Neuronal stem cell (in vitro differentiated cells): ENCODE measurements at regions not wholly inside any gene's neighbourhood (a gene's known extent, or its start where the extent isn't known, plus 50 kb on each side); places are given as distances from the start of the nearest gene placed in this dataset.

Experiments used
- DNase-seq: peaks from one replicate; pipeline ENCODE4 v3.0.0-alpha.2; 2013; ENCODE audit warnings: low spot score
- H2AFZ ChIP-seq: one replicate; pipeline ENCODE4 v1.6.1; 2013; ENCODE audit warnings: mild to moderate bottlenecking, low read length, inconsistent platforms
- H2AK5ac ChIP-seq: 2 replicates; pipeline ENCODE4 v1.6.1; 2013; ENCODE audit warnings: low read depth, mild to moderate bottlenecking, inconsistent platforms, low read length, moderate library complexity, mixed read lengths
- H2BK120ac ChIP-seq: 2 replicates; pipeline ENCODE4 v1.6.1; 2013; ENCODE audit warnings: low read depth, mild to moderate bottlenecking, inconsistent platforms, low read length, moderate library complexity, mixed read lengths
- H2BK12ac ChIP-seq: one replicate; pipeline ENCODE4 v1.6.1; 2013; ENCODE audit warnings: low read length, inconsistent platforms
- H2BK15ac ChIP-seq: 2 replicates; pipeline ENCODE4 v1.6.1; 2013; ENCODE audit warnings: mild to moderate bottlenecking, low read length, inconsistent platforms, mixed read lengths
- H2BK5ac ChIP-seq: one replicate; pipeline ENCODE4 v1.6.1; 2013; ENCODE audit warnings: inconsistent platforms, mild to moderate bottlenecking, low read length, moderate library complexity
- H3K14ac ChIP-seq: one replicate; pipeline ENCODE4 v1.6.1; 2013; ENCODE audit warnings: low read length, inconsistent platforms
- H3K18ac ChIP-seq: 2 replicates; pipeline ENCODE4 v1.6.1; 2013; ENCODE audit warnings: low read length, inconsistent platforms
- H3K23ac ChIP-seq: 2 replicates; pipeline ENCODE4 v1.6.1; 2013; ENCODE audit warnings: low read depth, mild to moderate bottlenecking, mixed read lengths, low read length, inconsistent platforms; ENCODE audit not compliant: poor library complexity
- H3K27ac ChIP-seq: replicated peaks from 3 replicates; pipeline ENCODE4 v1.5.1; 2013; ENCODE audit warnings: low read length, inconsistent platforms
- H3K27me3 ChIP-seq, 3 experiments: 2 replicates each; pipeline ENCODE4 v1.6.1; 2013; ENCODE audit warnings: low read length in 3 of 3, mild to moderate bottlenecking in 2 of 3, inconsistent platforms in 1 of 3, low read depth in 1 of 3, mixed read lengths in 1 of 3, moderate library complexity in 1 of 3; ENCODE audit not compliant: control insufficient read depth in 3 of 3, insufficient read depth in 3 of 3
- H3K36me3 ChIP-seq, 2 donors: replicated peaks in 1 of 2; 2 replicates each; pipeline ENCODE4 v1.6.1; 2013; ENCODE audit warnings: low read length in 2 of 2; ENCODE audit not compliant: control insufficient read depth in 2 of 2, insufficient read depth in 2 of 2
- H3K4ac ChIP-seq: 2 replicates; pipeline ENCODE4 v1.6.1; 2013; ENCODE audit warnings: inconsistent platforms, mild to moderate bottlenecking, low read length, moderate library complexity
- H3K4me1 ChIP-seq, 2 donors: 1 replicate in 1 of 2; 2 replicates in 1 of 2; pipeline ENCODE4 v1.6.1; 2013; ENCODE audit warnings: low read length in 2 of 2, low read depth in 1 of 2; ENCODE audit not compliant: control insufficient read depth in 2 of 2, insufficient read depth in 1 of 2
- H3K4me2 ChIP-seq: one replicate; pipeline ENCODE4 v1.6.1; 2013; ENCODE audit warnings: mild to moderate bottlenecking, low read length, inconsistent platforms; ENCODE audit not compliant: insufficient read depth, poor library complexity, severe bottlenecking
- H3K4me3 ChIP-seq, 2 donors: 2 replicates each; pipeline ENCODE4 v1.5.1; 2013; ENCODE audit warnings: low read length in 2 of 2, mild to moderate bottlenecking in 2 of 2, inconsistent platforms in 1 of 2, moderate library complexity in 1 of 2
- H3K79me1 ChIP-seq: one replicate; pipeline ENCODE4 v1.6.1; 2013; ENCODE audit warnings: low read depth, mild to moderate bottlenecking, inconsistent platforms, low read length, moderate library complexity
- H3K9ac ChIP-seq: one replicate; pipeline ENCODE4 v1.6.1; 2013; ENCODE audit warnings: mild to moderate bottlenecking, low read depth, low read length, inconsistent platforms; ENCODE audit not compliant: poor library complexity
- H3K9me3 ChIP-seq, 2 donors: replicated peaks in 1 of 2; 2 replicates each; pipeline versions ENCODE3 to v1.6.1; 2013; ENCODE audit warnings: low read length in 2 of 2, mild to moderate bottlenecking in 2 of 2, inconsistent platforms in 1 of 2, low read depth in 1 of 2, mixed read lengths in 1 of 2, moderate library complexity in 1 of 2; ENCODE audit not compliant: control insufficient read depth in 2 of 2, insufficient read depth in 1 of 2
- H4K8ac ChIP-seq: one replicate; pipeline ENCODE4 v1.6.1; 2013; ENCODE audit warnings: low read depth, mild to moderate bottlenecking, inconsistent platforms, low read length, moderate library complexity
- H4K91ac ChIP-seq: one replicate; pipeline ENCODE4 v1.6.1; 2013; ENCODE audit warnings: low read length, low read depth, mild to moderate bottlenecking, inconsistent platforms; ENCODE audit not compliant: poor library complexity
- WGBS, 2 donors: extraction: QIAGEN DNeasy Blood & Tissue Kit; methylation state at CpG; one replicate each; pipeline ENCODE4 v1.1.7; 2013; ENCODE audit warnings: missing lambda C conversion rate in 2 of 2, mixed read lengths in 1 of 2; ENCODE audit not compliant: insufficient read length in 2 of 2, insufficient replicate concordance in 1 of 2; ENCODE audit errors: extremely low coverage in 2 of 2; 5-methylcytosine and 5-hydroxymethylcytosine counted together

- Histone ChIP-seq H3K23ac (no peak overlapping the region), H3K9ac (no peak overlapping the region), H3K18ac (no peak overlapping the region), H3K27me3 (no peaks in the 10 kb centered on the region), H3K27ac (no peak overlapping the region), H3K4ac (no peak overlapping the region), H3K9me3 (peaks cover 2 to 7% of the 10 kb centered on the region in 2 donors), H2BK120ac (no peak overlapping the region), H2BK15ac (no peak overlapping the region), H4K91ac (no peak overlapping the region), H4K8ac (no peak overlapping the region), H2BK12ac (no peak overlapping the region), H3K4me3 (no peak overlapping the region), H2AK5ac (no peak overlapping the region), H3K36me3 (no peaks in the 10 kb centered on the region), H2BK5ac (no peak overlapping the region), H2AFZ (no peak overlapping the region), H3K4me2 (no peak overlapping the region), H3K14ac (no peak overlapping the region), H3K4me1 (no peaks in the 10 kb centered on the region), H3K79me1 (peaks cover 1% of the 10 kb centered on the region)
- no peak for DNase-seq
- WGBS, 2 donors = no CpG with 5 or more reads among the region's 7 CpGs
Observed at GRCh38 chr10:4103603-4104002, 318.6 kb upstream of the KLF6 start.

- no peak overlapping the region for H3K27ac ChIP-seq
- no peak overlapping the region for H2AFZ ChIP-seq
- H3K9ac ChIP-seq = no peak overlapping the region
- DNase-seq = no peak
- WGBS, 2 donors = no CpG with 5 or more reads among the region's 2 CpGs
- peaks cover 2 to 7% of the 10 kb centered on the region in 2 donors for H3K9me3 ChIP-seq
- no peak overlapping the region for H4K91ac ChIP-seq
- peaks cover 1% of the 10 kb centered on the region for H3K79me1 ChIP-seq
- H2AK5ac ChIP-seq = no peak overlapping the region
- no peaks in the 10 kb centered on the region for H3K36me3 ChIP-seq
- H2BK15ac ChIP-seq = no peak overlapping the region
- H2BK120ac ChIP-seq = no peak overlapping the region
- H3K18ac ChIP-seq = no peak overlapping the region
- no peaks in the 10 kb centered on the region for H3K27me3 ChIP-seq
- no peak overlapping the region for H2BK5ac ChIP-seq
- H2BK12ac ChIP-seq = no peak overlapping the region
- H3K4me1 ChIP-seq = no peaks in the 10 kb centered on the region
- no peak overlapping the region for H4K8ac ChIP-seq
- H3K23ac ChIP-seq = no peak overlapping the region
- H3K4me3 ChIP-seq = no peak overlapping the region
- no peak overlapping the region for H3K4ac ChIP-seq
- H3K14ac ChIP-seq = no peak overlapping the region
- no peak overlapping the region for H3K4me2 ChIP-seq
Observed at GRCh38 chr10:4102802-4103344, 317.9 kb upstream of the KLF6 start.

GRCh38 chr10:4101918-4102654, 317.1 kb upstream of the KLF6 start:
- Histone ChIP-seq H2AFZ (no peak overlapping the region), H3K9me3 (peaks cover 2 to 7% of the 10 kb centered on the region in 2 donors), H3K18ac (no peak overlapping the region), H3K4ac (no peak overlapping the region), H4K91ac (no peak overlapping the region), H2BK5ac (no peak overlapping the region), H3K4me2 (no peak overlapping the region), H3K27me3 (no peaks in the 10 kb centered on the region), H3K27ac (no peak overlapping the region), H2AK5ac (no peak overlapping the region), H3K23ac (no peak overlapping the region), H4K8ac (no peak overlapping the region), H2BK15ac (no peak overlapping the region), H3K9ac (no peak overlapping the region), H3K79me1 (peaks cover 1% of the 10 kb centered on the region), H3K36me3 (no peaks in the 10 kb centered on the region), H2BK12ac (no peak overlapping the region), H3K4me3 (no peak overlapping the region), H2BK120ac (no peak overlapping the region), H3K14ac (no peak overlapping the region), H3K4me1 (peaks cover 0 to 5% of the 10 kb centered on the region in 2 donors)
- WGBS, 2 donors = no CpG with 5 or more reads among the region's 8 CpGs
- DNase-seq = no peak

- Histone ChIP-seq H3K18ac (no peak overlapping the region), H3K36me3 (no peaks in the 10 kb centered on the region), H3K23ac (no peak overlapping the region), H3K9ac (no peak overlapping the region), H3K27me3 (no peaks in the 10 kb centered on the region), H4K8ac (no peak overlapping the region), H4K91ac (no peak overlapping the region), H2BK12ac (no peak overlapping the region), H3K27ac (no peak overlapping the region), H2BK120ac (no peak overlapping the region), H3K79me1 (no peaks in the 10 kb centered on the region), H2AK5ac (no peak overlapping the region), H3K14ac (no peak overlapping the region), H2AFZ (no peak overlapping the region), H3K4me2 (no peak overlapping the region), H3K4ac (no peak overlapping the region), H3K9me3 (peaks cover 0 to 6% of the 10 kb centered on the region in 2 donors), H2BK5ac (no peak overlapping the region), H3K4me1 (peaks cover 2 to 5% of the 10 kb centered on the region in 2 donors), H2BK15ac (no peak overlapping the region), H3K4me3 (no peak overlapping the region)
- DNase-seq = no peak
- WGBS, 2 donors = no CpG with 5 or more reads among the region's 4 CpGs
Observed at GRCh38 chr10:4100380-4100779, 315.4 kb upstream of the KLF6 start.
